ENCODE measurements at regions not wholly inside any gene's neighbourhood (a gene's known extent, or its start where the extent isn't known, plus 50 kb on each side); places are given as distances from the start of the nearest gene placed in this dataset.

- TF ChIP-seq CTCF (IDR thresholded peaks at IDR 0.05) (no peak), TCF7L2 (IDR thresholded peaks at IDR 0.05; ENCODE audit: low read depth, low read length) (no peak), REST (IDR thresholded peaks at IDR 0.05; ENCODE audit: insufficient read depth in 1 of 2, low read depth in 2 of 2, low read length in 1 of 2) (no peak), POLR2AphosphoS5 (IDR thresholded peaks at IDR 0.05; ENCODE audit: low read depth, low read length) (no peak), SIN3A (IDR thresholded peaks at IDR 0.05; ENCODE audit: borderline replicate concordance, insufficient read depth, low read depth, low read length) (no peak)
Measured at GRCh38 chr6:14353281-14353680, 235.7 kb downstream of the CD83 start.
